ENCODE measurements at regions not wholly inside any gene's neighbourhood (a gene's known extent, or its start where the extent isn't known, plus 50 kb on each side); places are given as distances from the start of the nearest gene placed in this dataset.

GRCh38 chr3:66693461-66694031 is 192.7 kb upstream of the LRIG1 start:
- TF ChIP-seq CTCF (IDR thresholded peaks at IDR 0.05; ENCODE audit: low read length) (no peak), EZH2 (IDR thresholded peaks at IDR 0.05; ENCODE audit: borderline replicate concordance, low read length) (no peak)
